ENCODE measurements at regions not wholly inside any gene's neighbourhood (a gene's known extent, or its start where the extent isn't known, plus 50 kb on each side); places are given as distances from the start of the nearest gene placed in this dataset.

DNA sequence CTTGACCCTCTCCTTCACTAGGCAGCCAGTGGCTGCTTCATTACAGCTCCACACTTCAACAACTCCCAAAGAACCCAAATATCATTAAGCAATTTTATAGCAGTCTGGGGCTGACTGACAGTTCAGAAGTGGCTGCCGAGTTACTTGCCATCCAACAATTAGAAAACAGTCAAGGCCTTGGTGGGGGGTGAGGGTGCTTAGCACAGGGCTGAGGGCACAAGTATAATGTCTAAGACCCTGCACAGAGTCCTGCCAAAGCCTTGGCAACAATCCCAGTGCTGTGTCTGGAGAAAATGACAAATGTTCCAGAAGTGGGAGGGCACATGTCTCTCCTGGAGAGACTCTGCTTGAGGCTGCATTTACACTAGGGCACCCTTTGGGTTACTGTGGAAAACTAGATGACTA lies 71.1 kb downstream of the CXCL12 start:
- TF ChIP-seq CTCF (IDR thresholded peaks at IDR 0.05 in 2 of 3, conservative IDR thresholded peaks at IDR 0.05 in 1 of 3; ENCODE audit: borderline replicate concordance in 1 of 3, insufficient read depth in 1 of 3, low read depth in 2 of 3, low read length in 2 of 3): no peak
- no peak for TF ChIP-seq POLR2A (IDR thresholded peaks at IDR 0.05; ENCODE audit: borderline replicate concordance, extremely low read depth, insufficient read depth, insufficient read length)
- no peak for TF ChIP-seq YY1 (IDR thresholded peaks at IDR 0.05; ENCODE audit: extremely low read depth, insufficient replicate concordance, low read depth, low read length)
- no peak for TF ChIP-seq ELF1 (IDR thresholded peaks at IDR 0.05; ENCODE audit: borderline replicate concordance, low read depth)
- TF ChIP-seq, protein P1, sequence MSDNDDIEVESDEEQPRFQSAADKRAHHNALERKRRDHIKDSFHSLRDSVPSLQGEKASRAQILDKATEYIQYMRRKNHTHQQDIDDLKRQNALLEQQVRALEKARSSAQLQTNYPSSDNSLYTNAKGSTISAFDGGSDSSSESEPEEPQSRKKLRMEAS (IDR thresholded peaks at IDR 0.05): no peak
- no peak for TF ChIP-seq POLR2AphosphoS5 (IDR thresholded peaks at IDR 0.05; ENCODE audit: low read depth, low read length)
- TF ChIP-seq EZH2 (IDR thresholded peaks at IDR 0.05): no peak
- TF ChIP-seq ZBTB33 (IDR thresholded peaks at IDR 0.05; ENCODE audit: extremely low read depth, insufficient replicate concordance, low read length): no peak
- no peak for TF ChIP-seq EZH2phosphoT487 (IDR thresholded peaks at IDR 0.05; ENCODE audit: borderline replicate concordance)

All from HCT116 (cell line).